ENCODE measurements at regions not wholly inside any gene's neighbourhood (a gene's known extent, or its start where the extent isn't known, plus 50 kb on each side); places are given as distances from the start of the nearest gene placed in this dataset.

- H3K27ac Mint-ChIP-seq: no peak overlapping the region
- H3K27me3 Mint-ChIP-seq: peaks cover 20% of the 10 kb centered on the region
- H3K36me3 Mint-ChIP-seq (ENCODE audit: low read depth): no peaks in the 10 kb centered on the region
- H3K9me3 Mint-ChIP-seq: no peaks in the 10 kb centered on the region
- H3K4me1 Mint-ChIP-seq (ENCODE audit: low read depth): no peaks in the 10 kb centered on the region
- intact Hi-C loops (cut with micrococcal nuclease): no loop called here
- no peak overlapping the region for H3K4me3 Mint-ChIP-seq
Observed at GRCh38 chr9:135219676-135220600, 132.5 kb downstream of the OLFM1 start.

GRCh38 chr9:135220601-135221575, 133.4 kb downstream of the OLFM1 start:
- peaks cover 20% of the 10 kb centered on the region for H3K27me3 Mint-ChIP-seq
- no peak overlapping the region for H3K4me3 Mint-ChIP-seq
- H3K9me3 Mint-ChIP-seq: no peaks in the 10 kb centered on the region
- no peak overlapping the region for H3K27ac Mint-ChIP-seq
- no peaks in the 10 kb centered on the region for H3K4me1 Mint-ChIP-seq (ENCODE audit: low read depth)
- intact Hi-C loops (cut with micrococcal nuclease): no loop called here
- H3K36me3 Mint-ChIP-seq (ENCODE audit: low read depth): no peaks in the 10 kb centered on the region

- Mint-ChIP-seq H3K27ac (no peak overlapping the region), H3K4me3 (no peak overlapping the region), H3K36me3 (ENCODE audit: low read depth) (no peaks in the 10 kb centered on the region), H3K27me3 (peaks cover 18% of the 10 kb centered on the region), H3K4me1 (ENCODE audit: low read depth) (no peaks in the 10 kb centered on the region), H3K9me3 (no peaks in the 10 kb centered on the region)
- intact Hi-C loops (cut with micrococcal nuclease): no loop called here
Observed at GRCh38 chr9:135221576-135221950, 134.1 kb downstream of the OLFM1 start.

GRCh38 chr9:135221951-135222631, 134.6 kb downstream of the OLFM1 start:
- Mint-ChIP-seq H3K36me3 (ENCODE audit: low read depth) (no peaks in the 10 kb centered on the region), H3K27me3 (peaks cover 14% of the 10 kb centered on the region), H3K4me3 (no peak overlapping the region), H3K4me1 (ENCODE audit: low read depth) (no peaks in the 10 kb centered on the region), H3K9me3 (no peaks in the 10 kb centered on the region), H3K27ac (no peak overlapping the region)
- intact Hi-C loops (cut with micrococcal nuclease): no loop called here

GRCh38 chr9:135222881-135223760, 135.7 kb downstream of the OLFM1 start:
- H3K9me3 Mint-ChIP-seq: no peaks in the 10 kb centered on the region
- no peak overlapping the region for H3K27ac Mint-ChIP-seq
- peaks cover 4% of the 10 kb centered on the region for H3K27me3 Mint-ChIP-seq
- no peaks in the 10 kb centered on the region for H3K36me3 Mint-ChIP-seq (ENCODE audit: low read depth)
- no peak overlapping the region for H3K4me3 Mint-ChIP-seq
- H3K4me1 Mint-ChIP-seq (ENCODE audit: low read depth): no peaks in the 10 kb centered on the region
- intact Hi-C loops (cut with micrococcal nuclease): no loop called here

GRCh38 chr9:135223831-135224230, 136.4 kb downstream of the OLFM1 start:
- H3K27ac Mint-ChIP-seq: no peak overlapping the region
- intact Hi-C loops (cut with micrococcal nuclease): no loop called here
- no peaks in the 10 kb centered on the region for H3K36me3 Mint-ChIP-seq (ENCODE audit: low read depth)
- no peak overlapping the region for H3K4me3 Mint-ChIP-seq
- no peaks in the 10 kb centered on the region for H3K9me3 Mint-ChIP-seq
- peaks cover under 1% of the 10 kb centered on the region for H3K27me3 Mint-ChIP-seq
- no peaks in the 10 kb centered on the region for H3K4me1 Mint-ChIP-seq (ENCODE audit: low read depth)

- no peaks in the 10 kb centered on the region for H3K27me3 Mint-ChIP-seq
- H3K4me3 Mint-ChIP-seq: no peak overlapping the region
- H3K27ac Mint-ChIP-seq: no peak overlapping the region
- no peaks in the 10 kb centered on the region for H3K36me3 Mint-ChIP-seq (ENCODE audit: low read depth)
- no peaks in the 10 kb centered on the region for H3K9me3 Mint-ChIP-seq
- H3K4me1 Mint-ChIP-seq (ENCODE audit: low read depth): no peaks in the 10 kb centered on the region
- intact Hi-C loops (cut with micrococcal nuclease): no loop called here
Observed at GRCh38 chr9:135224286-135224877, 136.9 kb downstream of the OLFM1 start.

- H3K9me3 Mint-ChIP-seq: no peaks in the 10 kb centered on the region
- intact Hi-C loops (cut with micrococcal nuclease): no loop called here
- H3K27ac Mint-ChIP-seq: no peak overlapping the region
- H3K36me3 Mint-ChIP-seq (ENCODE audit: low read depth): no peaks in the 10 kb centered on the region
- H3K4me1 Mint-ChIP-seq (ENCODE audit: low read depth): no peaks in the 10 kb centered on the region
- H3K4me3 Mint-ChIP-seq: no peak overlapping the region
- H3K27me3 Mint-ChIP-seq: no peaks in the 10 kb centered on the region
Observed at GRCh38 chr9:135224921-135225541, 137.6 kb downstream of the OLFM1 start.

- no peaks in the 10 kb centered on the region for H3K4me1 Mint-ChIP-seq (ENCODE audit: low read depth)
- no peak overlapping the region for H3K4me3 Mint-ChIP-seq
- no peaks in the 10 kb centered on the region for H3K27me3 Mint-ChIP-seq
- intact Hi-C loops (cut with micrococcal nuclease): no loop called here
- no peaks in the 10 kb centered on the region for H3K9me3 Mint-ChIP-seq
- H3K27ac Mint-ChIP-seq: no peak overlapping the region
- H3K36me3 Mint-ChIP-seq (ENCODE audit: low read depth): no peaks in the 10 kb centered on the region
Observed at GRCh38 chr9:135225619-135226228, 138.3 kb downstream of the OLFM1 start.

GRCh38 chr9:135226369-135227050, 139.0 kb downstream of the OLFM1 start:
- no peak overlapping the region for H3K4me3 Mint-ChIP-seq
- H3K4me1 Mint-ChIP-seq (ENCODE audit: low read depth): no peaks in the 10 kb centered on the region
- H3K9me3 Mint-ChIP-seq: no peaks in the 10 kb centered on the region
- no peaks in the 10 kb centered on the region for H3K36me3 Mint-ChIP-seq (ENCODE audit: low read depth)
- H3K27me3 Mint-ChIP-seq: no peaks in the 10 kb centered on the region
- no peak overlapping the region for H3K27ac Mint-ChIP-seq
- intact Hi-C loops (cut with micrococcal nuclease): no loop called here

- Mint-ChIP-seq H3K9me3 (no peaks in the 10 kb centered on the region), H3K27me3 (peaks cover 3% of the 10 kb centered on the region), H3K36me3 (ENCODE audit: low read depth) (no peaks in the 10 kb centered on the region), H3K4me3 (no peak overlapping the region), H3K27ac (no peak overlapping the region), H3K4me1 (ENCODE audit: low read depth) (no peaks in the 10 kb centered on the region)
- intact Hi-C loops (cut with micrococcal nuclease): no loop called here
Observed at GRCh38 chr9:135227641-135228251, 140.3 kb downstream of the OLFM1 start.
